ENCODE measurements at regions not wholly inside any gene's neighbourhood (a gene's known extent, or its start where the extent isn't known, plus 50 kb on each side); places are given as distances from the start of the nearest gene placed in this dataset.

DNA sequence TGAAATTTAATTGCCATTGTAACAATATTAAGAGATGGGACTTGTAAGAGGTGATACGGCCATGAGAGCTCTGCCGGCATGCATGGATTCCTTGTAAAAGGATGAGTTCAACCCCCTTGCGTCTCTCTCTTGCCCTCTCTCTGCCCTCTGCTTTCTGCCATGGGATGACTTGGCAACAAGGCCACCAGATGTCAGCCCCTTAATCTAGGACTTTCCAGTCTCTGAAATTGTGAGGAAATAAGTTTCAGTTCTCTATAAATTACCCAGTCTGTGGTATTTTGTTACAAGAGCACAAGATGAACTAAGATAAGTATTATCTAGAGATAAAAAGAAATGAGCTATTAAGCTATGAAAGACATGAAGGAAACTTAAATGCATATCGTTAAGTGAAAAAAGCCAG is 145.7 kb upstream of the AHR start:
- no peak for TF ChIP-seq POLR2AphosphoS5 (IDR thresholded peaks at IDR 0.05)
- TF ChIP-seq, protein P1, sequence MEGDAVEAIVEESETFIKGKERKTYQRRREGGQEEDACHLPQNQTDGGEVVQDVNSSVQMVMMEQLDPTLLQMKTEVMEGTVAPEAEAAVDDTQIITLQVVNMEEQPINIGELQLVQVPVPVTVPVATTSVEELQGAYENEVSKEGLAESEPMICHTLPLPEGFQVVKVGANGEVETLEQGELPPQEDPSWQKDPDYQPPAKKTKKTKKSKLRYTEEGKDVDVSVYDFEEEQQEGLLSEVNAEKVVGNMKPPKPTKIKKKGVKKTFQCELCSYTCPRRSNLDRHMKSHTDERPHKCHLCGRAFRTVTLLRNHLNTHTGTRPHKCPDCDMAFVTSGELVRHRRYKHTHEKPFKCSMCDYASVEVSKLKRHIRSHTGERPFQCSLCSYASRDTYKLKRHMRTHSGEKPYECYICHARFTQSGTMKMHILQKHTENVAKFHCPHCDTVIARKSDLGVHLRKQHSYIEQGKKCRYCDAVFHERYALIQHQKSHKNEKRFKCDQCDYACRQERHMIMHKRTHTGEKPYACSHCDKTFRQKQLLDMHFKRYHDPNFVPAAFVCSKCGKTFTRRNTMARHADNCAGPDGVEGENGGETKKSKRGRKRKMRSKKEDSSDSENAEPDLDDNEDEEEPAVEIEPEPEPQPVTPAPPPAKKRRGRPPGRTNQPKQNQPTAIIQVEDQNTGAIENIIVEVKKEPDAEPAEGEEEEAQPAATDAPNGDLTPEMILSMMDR (IDR thresholded peaks at IDR 0.05 in 8 of 11, conservative IDR thresholded peaks at IDR 0.05 in 3 of 11) = no peak
- TF ChIP-seq POLR2A (IDR thresholded peaks at IDR 0.05) = no peak
- H3K27me3 ChIP-seq (replicated peaks in 1 of 7) = no peaks in the 10 kb centered on the region
- peaks cover 0 to 18% (median 1%) of the 10 kb centered on the region in 6 donors for H3K4me1 ChIP-seq
- DNase-seq = no peak
- intact Hi-C loops (cut with DNase I; ENCODE audit: low total_unique reads) = no loop called here
- WGBS, 5 donors = 51 to 70% (median 67%) methylated on average over 4 of the region's 4 CpGs
- H3K36me3 ChIP-seq = no peaks in the 10 kb centered on the region
- H3K9me3 ChIP-seq = no peaks in the 10 kb centered on the region
- H3K27ac ChIP-seq = no peak overlapping the region
- H3K4me3 ChIP-seq = no peak overlapping the region

- TF ChIP-seq POLR2AphosphoS5 (IDR thresholded peaks at IDR 0.05) (no peak), POLR2A (IDR thresholded peaks at IDR 0.05) (no peak)
- TF ChIP-seq, protein P1 (IDR thresholded peaks at IDR 0.05 in 8 of 11, conservative IDR thresholded peaks at IDR 0.05 in 3 of 11) = no peak
- Histone ChIP-seq H3K4me3 (no peak overlapping the region), H3K36me3 (no peaks in the 10 kb centered on the region), H3K4me1 (peaks cover 0 to 18% (median 1%) of the 10 kb centered on the region in 6 donors), H3K27me3 (replicated peaks in 1 of 7) (no peaks in the 10 kb centered on the region), H3K27ac (no peak overlapping the region), H3K9me3 (no peaks in the 10 kb centered on the region)
- DNase-seq = no peak
- WGBS, 5 donors = 75 to 89% (median 81%) methylated on average over 3 of the region's 3 CpGs
- intact Hi-C loops (cut with DNase I; ENCODE audit: low total_unique reads) = no loop called here
Measured at GRCh38 chr7:17153536-17153935, 144.9 kb upstream of the AHR start.

- Histone ChIP-seq H3K27ac (no peak overlapping the region), H3K9me3 (no peaks in the 10 kb centered on the region), H3K27me3 (replicated peaks in 1 of 7) (no peaks in the 10 kb centered on the region), H3K4me3 (no peak overlapping the region), H3K4me1 (peaks cover 0 to 15% (median 0%) of the 10 kb centered on the region in 6 donors), H3K36me3 (no peaks in the 10 kb centered on the region)
- TF ChIP-seq POLR2AphosphoS5 (IDR thresholded peaks at IDR 0.05) (no peak), POLR2A (IDR thresholded peaks at IDR 0.05) (no peak)
- TF ChIP-seq, protein P1 (IDR thresholded peaks at IDR 0.05 in 8 of 11, conservative IDR thresholded peaks at IDR 0.05 in 3 of 11) = no peak
- no peak for DNase-seq
- intact Hi-C loops (cut with DNase I; ENCODE audit: low total_unique reads) = no loop called here
Measured at GRCh38 chr7:17155529-17155928, 142.9 kb upstream of the AHR start.

- H3K27me3 ChIP-seq (replicated peaks in 1 of 7) = no peaks in the 10 kb centered on the region
- no peak overlapping the region for H3K4me3 ChIP-seq
- no peak overlapping the region for H3K27ac ChIP-seq
- H3K36me3 ChIP-seq = no peaks in the 10 kb centered on the region
- 90 to 96% (median 93%) methylated on average over 5 of the region's 5 CpGs for WGBS, 5 donors
- intact Hi-C loops (cut with DNase I; ENCODE audit: low total_unique reads) = no loop called here
- H3K9me3 ChIP-seq = no peaks in the 10 kb centered on the region
- peaks cover 0 to 2% (median 0%) of the 10 kb centered on the region in 6 donors for H3K4me1 ChIP-seq
- no peak for DNase-seq
- TF ChIP-seq POLR2AphosphoS5 (IDR thresholded peaks at IDR 0.05) (no peak), POLR2A (IDR thresholded peaks at IDR 0.05) (no peak)
- TF ChIP-seq, protein P1 (IDR thresholded peaks at IDR 0.05 in 8 of 11, conservative IDR thresholded peaks at IDR 0.05 in 3 of 11) = no peak
Measured at GRCh38 chr7:17158261-17158660, 140.2 kb upstream of the AHR start.

All from spleen (tissue), 11 donors.